ENCODE measurements at regions not wholly inside any gene's neighbourhood (a gene's known extent, or its start where the extent isn't known, plus 50 kb on each side); places are given as distances from the start of the nearest gene placed in this dataset.

DNA sequence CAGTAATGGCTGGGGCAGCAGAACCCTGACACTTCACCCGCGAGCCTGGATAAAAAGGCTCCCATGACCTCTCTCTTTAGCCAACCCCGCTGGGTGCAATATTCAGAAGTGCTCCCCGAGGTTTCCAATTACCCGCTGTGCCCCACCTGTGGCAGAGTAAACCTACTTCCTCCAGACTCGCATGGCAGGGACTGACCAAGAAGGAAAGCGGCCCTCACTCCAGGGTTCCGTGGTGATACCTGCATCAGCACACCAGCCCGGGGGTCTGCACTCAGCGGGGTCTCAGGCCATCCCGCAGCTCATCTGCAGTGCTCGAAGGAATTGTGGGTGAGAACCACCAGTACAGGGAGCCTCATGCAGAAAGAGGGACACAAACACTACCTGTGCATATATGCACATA, 136.3 kb upstream of the FMN2 start:
- WGBS, 2 donors, result 85 to 86% methylated on average over 7 to 9 of the region's 12 CpGs
- no peak for DNase-seq

DNA sequence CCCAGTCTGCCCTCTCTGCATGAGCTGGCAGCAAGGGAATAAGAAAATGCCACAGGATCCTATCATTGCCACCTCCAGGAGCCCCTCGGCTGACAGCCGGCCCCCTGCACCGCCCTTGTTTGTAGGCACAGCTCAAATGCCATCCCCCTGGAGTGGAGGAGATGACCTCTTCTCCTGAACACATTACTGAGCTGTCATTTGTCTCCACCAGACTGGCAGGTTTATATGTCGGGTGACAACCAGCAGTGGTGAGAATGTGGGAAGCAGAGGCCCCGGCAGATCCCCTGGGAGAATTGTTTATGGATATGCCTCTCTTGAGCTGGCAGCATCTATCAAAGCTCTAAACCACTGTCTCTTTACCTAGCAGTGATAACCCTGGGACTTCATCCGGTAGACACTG, 135.4 kb upstream of the FMN2 start:
- no peak for DNase-seq
- no peak overlapping the region for H3K27ac ChIP-seq
- no peaks in the 10 kb centered on the region for H3K9me3 ChIP-seq
- intact Hi-C loops (cut with DNase I), result no loop called here
- H3K4me3 ChIP-seq, result no peak overlapping the region
- no peaks in the 10 kb centered on the region for H3K4me1 ChIP-seq
- WGBS, 2 donors, result 57 to 72% methylated on average over 4 to 6 of the region's 6 CpGs
- H3K36me3 ChIP-seq, result no peaks in the 10 kb centered on the region
- no peak for TF ChIP-seq POLR2A (IDR thresholded peaks at IDR 0.05)
- TF ChIP-seq, protein P1, sequence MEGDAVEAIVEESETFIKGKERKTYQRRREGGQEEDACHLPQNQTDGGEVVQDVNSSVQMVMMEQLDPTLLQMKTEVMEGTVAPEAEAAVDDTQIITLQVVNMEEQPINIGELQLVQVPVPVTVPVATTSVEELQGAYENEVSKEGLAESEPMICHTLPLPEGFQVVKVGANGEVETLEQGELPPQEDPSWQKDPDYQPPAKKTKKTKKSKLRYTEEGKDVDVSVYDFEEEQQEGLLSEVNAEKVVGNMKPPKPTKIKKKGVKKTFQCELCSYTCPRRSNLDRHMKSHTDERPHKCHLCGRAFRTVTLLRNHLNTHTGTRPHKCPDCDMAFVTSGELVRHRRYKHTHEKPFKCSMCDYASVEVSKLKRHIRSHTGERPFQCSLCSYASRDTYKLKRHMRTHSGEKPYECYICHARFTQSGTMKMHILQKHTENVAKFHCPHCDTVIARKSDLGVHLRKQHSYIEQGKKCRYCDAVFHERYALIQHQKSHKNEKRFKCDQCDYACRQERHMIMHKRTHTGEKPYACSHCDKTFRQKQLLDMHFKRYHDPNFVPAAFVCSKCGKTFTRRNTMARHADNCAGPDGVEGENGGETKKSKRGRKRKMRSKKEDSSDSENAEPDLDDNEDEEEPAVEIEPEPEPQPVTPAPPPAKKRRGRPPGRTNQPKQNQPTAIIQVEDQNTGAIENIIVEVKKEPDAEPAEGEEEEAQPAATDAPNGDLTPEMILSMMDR (IDR thresholded peaks at IDR 0.05), result no peak
- H3K27me3 ChIP-seq, result peaks cover 0 to 25% (median 0%) of the 10 kb centered on the region in 4 donors

More for the DNA sequence above, 136.3 kb upstream of the FMN2 start:
- TF ChIP-seq, protein P1 (IDR thresholded peaks at IDR 0.05), result no peak
- no peak for TF ChIP-seq POLR2A (IDR thresholded peaks at IDR 0.05)
- H3K4me1 ChIP-seq, result no peaks in the 10 kb centered on the region
- H3K4me3 ChIP-seq, result no peak overlapping the region
- H3K9me3 ChIP-seq, result no peaks in the 10 kb centered on the region
- intact Hi-C loops (cut with DNase I), result no loop called here
- H3K27ac ChIP-seq, result no peak overlapping the region
- H3K36me3 ChIP-seq, result no peaks in the 10 kb centered on the region
- H3K27me3 ChIP-seq, result peaks cover 0 to 25% (median 0%) of the 10 kb centered on the region in 4 donors

DNA sequence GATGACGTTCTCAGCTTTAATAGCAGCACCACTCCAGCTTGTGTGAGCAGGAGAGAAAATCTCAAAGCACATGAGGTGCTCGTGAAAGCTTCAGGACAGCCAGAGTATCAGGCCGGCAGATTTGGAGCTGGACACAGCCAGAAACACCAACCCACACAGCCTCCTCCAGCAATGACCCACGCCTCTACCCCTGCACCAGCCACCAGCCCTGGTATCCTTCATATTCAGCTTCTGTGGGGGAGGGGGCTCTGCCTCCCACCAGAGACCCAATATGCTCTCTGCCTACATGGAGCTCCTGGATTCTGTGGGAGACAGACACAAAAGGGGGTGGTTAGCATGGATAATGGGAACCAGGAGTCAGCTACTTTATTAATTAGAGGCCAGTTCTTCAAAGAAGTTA, 133.6 kb upstream of the FMN2 start:
- H3K4me1 ChIP-seq, result no peaks in the 10 kb centered on the region
- H3K27ac ChIP-seq, result no peak overlapping the region
- no peak overlapping the region for H3K4me3 ChIP-seq
- TF ChIP-seq POLR2A (IDR thresholded peaks at IDR 0.05), result no peak
- TF ChIP-seq, protein P1 (IDR thresholded peaks at IDR 0.05), result no peak
- no peak for DNase-seq
- intact Hi-C loops (cut with DNase I), result no loop called here
- no peaks in the 10 kb centered on the region for H3K36me3 ChIP-seq
- no peaks in the 10 kb centered on the region for H3K9me3 ChIP-seq
- WGBS, 2 donors, result 20 to 29% methylated on average over 1 to 3 of the region's 4 CpGs
- H3K27me3 ChIP-seq, result peaks cover 0 to 25% (median 0%) of the 10 kb centered on the region in 4 donors

DNA sequence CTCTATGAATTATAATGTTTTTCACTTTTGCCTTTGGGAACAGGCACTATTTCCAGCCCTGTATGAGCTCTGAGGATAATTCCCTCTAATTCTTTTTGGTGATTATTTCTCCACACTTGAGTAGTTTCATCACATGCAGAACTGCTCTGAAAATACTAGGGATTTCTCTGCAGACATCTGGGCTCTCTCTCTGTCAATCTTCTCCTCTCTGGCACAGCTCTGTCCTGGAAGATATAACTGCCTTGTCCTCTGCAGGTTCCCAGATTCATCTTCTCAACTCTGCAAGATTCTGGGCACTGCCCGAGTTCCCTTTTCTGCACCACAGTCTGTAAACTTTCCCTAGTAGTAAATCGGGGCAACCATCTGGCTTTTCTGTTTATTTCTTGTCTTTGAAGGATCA, 131.3 kb upstream of the FMN2 start:
- no peak overlapping the region for H3K4me3 ChIP-seq
- no peaks in the 10 kb centered on the region for H3K36me3 ChIP-seq
- no peaks in the 10 kb centered on the region for H3K4me1 ChIP-seq
- H3K27me3 ChIP-seq, result peaks cover 0 to 18% (median 0%) of the 10 kb centered on the region in 4 donors
- DNase-seq, result no peak
- TF ChIP-seq POLR2A (IDR thresholded peaks at IDR 0.05), result no peak
- TF ChIP-seq, protein P1 (IDR thresholded peaks at IDR 0.05), result no peak
- H3K9me3 ChIP-seq, result no peaks in the 10 kb centered on the region
- no peak overlapping the region for H3K27ac ChIP-seq
- 43 to 62% methylated on average over 2 of the region's 2 CpGs for WGBS, 2 donors
- intact Hi-C loops (cut with DNase I), result no loop called here

DNA sequence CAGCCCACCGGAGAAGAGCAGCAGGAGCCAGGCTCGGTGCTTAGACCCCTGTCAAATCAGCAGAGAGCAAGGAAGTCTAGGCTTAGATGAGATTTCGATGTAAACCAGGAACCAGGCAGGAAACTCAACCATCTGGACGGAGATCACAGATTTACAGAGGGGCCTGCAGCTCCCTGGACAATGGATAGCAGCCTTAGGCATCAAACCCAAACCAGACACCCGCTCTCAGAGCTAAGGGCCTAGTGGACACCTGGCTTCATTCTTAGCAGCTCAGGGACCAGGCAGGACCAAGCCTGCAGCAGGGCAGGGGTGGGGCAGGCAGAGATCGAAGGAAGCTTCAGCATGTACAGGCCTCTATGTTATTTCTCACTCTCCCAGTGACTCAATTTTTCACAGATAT, 127.8 kb upstream of the FMN2 start:
- DNase-seq, result no peak
- Histone ChIP-seq H3K9me3 (no peaks in the 10 kb centered on the region), H3K4me1 (no peaks in the 10 kb centered on the region), H3K27ac (no peak overlapping the region), H3K36me3 (no peaks in the 10 kb centered on the region), H3K27me3 (no peaks in the 10 kb centered on the region), H3K4me3 (no peak overlapping the region)
- intact Hi-C loops (cut with DNase I), result no loop called here
- TF ChIP-seq, protein P1 (IDR thresholded peaks at IDR 0.05), result no peak
- no peak for TF ChIP-seq POLR2A (IDR thresholded peaks at IDR 0.05)
- WGBS, 2 donors, result 55 to 58% methylated on average over 6 of the region's 6 CpGs

Measured in esophagus squamous epithelium (tissue), 5 donors.